Lung (tissue), 11 donors: ENCODE measurements at regions not wholly inside any gene's neighbourhood (a gene's known extent, or its start where the extent isn't known, plus 50 kb on each side); places are given as distances from the start of the nearest gene placed in this dataset.

Experiments used
- ATAC-seq: fragments of 200-7000 bp; cut with Tn5 transposase; one replicate; pipeline ENCODE4 v1.9.1; 2020; ENCODE audit warnings: moderate number of reproducible peaks; ENCODE audit not compliant: insufficient read depth, low FRiP score
- DNase-seq, 3 donors: peaks; one replicate each; pipeline ENCODE4 v3.0.0-alpha.2; 2013 to 2017
- H3K27ac ChIP-seq, 2 donors: one replicate each; pipeline ENCODE4 v1.5.1; 2013; ENCODE audit warnings: mild to moderate bottlenecking in 2 of 2, moderate library complexity in 2 of 2, control low read depth in 1 of 2, inconsistent platforms in 1 of 2, low read depth in 1 of 2, low read length in 1 of 2
- H3K27me3 ChIP-seq, 3 donors: one replicate each; pipeline ENCODE4 v1.5.1; 2013; ENCODE audit warnings: low read length in 2 of 3; ENCODE audit not compliant: control insufficient read depth in 3 of 3, insufficient read depth in 3 of 3
- H3K36me3 ChIP-seq, 4 donors: one replicate each; pipeline ENCODE4 v1.5.1; 2013; ENCODE audit warnings: low read length in 4 of 4, mild to moderate bottlenecking in 1 of 4, moderate library complexity in 1 of 4; ENCODE audit not compliant: control insufficient read depth in 4 of 4, insufficient read depth in 4 of 4
- H3K4me1 ChIP-seq, 5 donors: one replicate each; pipeline ENCODE4 v1.5.1; 2013; ENCODE audit warnings: low read length in 5 of 5, mild to moderate bottlenecking in 2 of 5, moderate library complexity in 1 of 5; ENCODE audit not compliant: control insufficient read depth in 5 of 5, insufficient read depth in 5 of 5
- H3K4me3 ChIP-seq: one replicate; pipeline ENCODE4 v1.5.1; 2013; ENCODE audit warnings: mild to moderate bottlenecking, control low read depth, moderate library complexity
- H3K9ac ChIP-seq, 2 donors: one replicate each; pipeline ENCODE4 v1.5.1; 2013; ENCODE audit warnings: low read length in 2 of 2, control low read depth in 1 of 2; ENCODE audit not compliant: insufficient read depth in 1 of 2
- H3K9me3 ChIP-seq, 4 donors: one replicate each; pipeline ENCODE4 v1.5.1; 2013; ENCODE audit warnings: low read length in 3 of 4, mild to moderate bottlenecking in 1 of 4, moderate library complexity in 1 of 4; ENCODE audit not compliant: control insufficient read depth in 4 of 4, insufficient read depth in 3 of 4
- CTCF ChIP-seq: IDR thresholded peaks from 2 replicates; pipeline ENCODE4 v1.5.1; 2012; ENCODE audit warnings: mild to moderate bottlenecking; ENCODE audit errors: control extremely low read depth, extremely low read depth
- WGBS, 2 donors: extraction: QIAGEN DNeasy Blood & Tissue Kit; methylation state at CpG; one replicate each; pipeline ENCODE4 v1.1.7; 2013; 5-methylcytosine and 5-hydroxymethylcytosine counted together
- donor health status: control.
- donor health status: control.
- donor health status: Bipolar disorder and iron deficiency.
- donor health status: healthy.
- donor health status: DM: yes; HTN: yes; CAD: no.

- ATAC-seq = no peak
- no peaks in the 10 kb centered on the region for H3K27me3 ChIP-seq
Measured at GRCh38 chr2:59034837-59035236, 793.7 kb upstream of the FANCL start.

GRCh38 chr2:59034106-59034505 lies 793.0 kb upstream of the FANCL start:
- H3K27ac ChIP-seq = no peak overlapping the region
- TF ChIP-seq CTCF = no peak
- no peaks in the 10 kb centered on the region for H3K36me3 ChIP-seq
- DNase-seq = peak in 1 of 3 donors; percentile 5
- no peak overlapping the region for H3K9ac ChIP-seq
- H3K9me3 ChIP-seq = no peaks in the 10 kb centered on the region
- ATAC-seq = no peak
- H3K4me3 ChIP-seq = no peak overlapping the region
- no peaks in the 10 kb centered on the region for H3K4me1 ChIP-seq
- 57 to 66% methylated on average over 3 of the region's 3 CpGs for WGBS, 2 donors
- no peaks in the 10 kb centered on the region for H3K27me3 ChIP-seq

More at GRCh38 chr2:59034837-59035236, 793.7 kb upstream of the FANCL start:
- DNase-seq = peak in 1 of 3 donors; percentile 17
- Histone ChIP-seq H3K27ac (no peak overlapping the region), H3K4me3 (no peak overlapping the region), H3K36me3 (no peaks in the 10 kb centered on the region), H3K9ac (no peak overlapping the region), H3K9me3 (no peaks in the 10 kb centered on the region), H3K4me1 (no peaks in the 10 kb centered on the region)
- TF ChIP-seq CTCF = no peak
- WGBS, 2 donors = 24 to 31% methylated on average over 1 of the region's 1 CpG

GRCh38 chr2:59033661-59034060 lies 792.5 kb upstream of the FANCL start:
- TF ChIP-seq CTCF = no peak
- WGBS, 2 donors = 45 to 54% methylated on average over 1 of the region's 1 CpG

GRCh38 chr2:59032499-59032898 lies 791.4 kb upstream of the FANCL start:
- Histone ChIP-seq H3K27ac (no peak overlapping the region), H3K9ac (no peak overlapping the region), H3K4me3 (no peak overlapping the region), H3K4me1 (no peaks in the 10 kb centered on the region), H3K36me3 (no peaks in the 10 kb centered on the region), H3K9me3 (no peaks in the 10 kb centered on the region), H3K27me3 (no peaks in the 10 kb centered on the region)
- no peak for TF ChIP-seq CTCF
- ATAC-seq (no peak), DNase-seq (no peak)
- WGBS, 2 donors = 80 to 87% methylated on average over 3 of the region's 3 CpGs

More at GRCh38 chr2:59033661-59034060, 792.5 kb upstream of the FANCL start:
- Histone ChIP-seq H3K9ac (no peak overlapping the region), H3K36me3 (no peaks in the 10 kb centered on the region), H3K27me3 (no peaks in the 10 kb centered on the region), H3K4me1 (no peaks in the 10 kb centered on the region), H3K27ac (no peak overlapping the region), H3K4me3 (no peak overlapping the region), H3K9me3 (no peaks in the 10 kb centered on the region)
- ATAC-seq (no peak), DNase-seq (no peak)
